NB4 (cell line): ENCODE measurements at regions not wholly inside any gene's neighbourhood (a gene's known extent, or its start where the extent isn't known, plus 50 kb on each side); places are given as distances from the start of the nearest gene placed in this dataset.

Experiments used
- DNase-seq: peaks from one replicate; pipeline ENCODE4 v3.0.0; 2010; ENCODE audit warnings: low read depth
- H3K4me3 ChIP-seq: one replicate; pipeline ENCODE4 v1.5.1; 2011; ENCODE audit warnings: mild to moderate bottlenecking, low read depth, low read length, moderate library complexity
- CTCF ChIP-seq: IDR thresholded peaks from one replicate; pipeline ENCODE4 v1.5.1; 2012; ENCODE audit warnings: low read depth, low read length
- MAX ChIP-seq: IDR thresholded peaks from 2 replicates; pipeline ENCODE4 v1.6.1; 2011; ENCODE audit warnings: low read depth, low read length
- MYC ChIP-seq: IDR thresholded peaks from 2 replicates; pipeline ENCODE4 v1.6.1; 2011; ENCODE audit warnings: low read depth, low read length
- POLR2A ChIP-seq: IDR thresholded peaks from 2 replicates; pipeline ENCODE4 v1.6.1; 2011; ENCODE audit warnings: mild to moderate bottlenecking; ENCODE audit not compliant: insufficient read length; ENCODE audit errors: extremely low read depth

- no peak overlapping the region for H3K4me3 ChIP-seq
- no peak for DNase-seq
- TF ChIP-seq MAX = no peak
- TF ChIP-seq CTCF = no peak
- no peak for TF ChIP-seq MYC
- no peak for TF ChIP-seq POLR2A
Measured at GRCh38 chr4:187586892-187587291, 408.7 kb upstream of the ZFP42 start.

GRCh38 chr4:187598196-187598595 lies 397.4 kb upstream of the ZFP42 start:
- H3K4me3 ChIP-seq = no peak overlapping the region
- no peak for DNase-seq
- TF ChIP-seq MAX (no peak), POLR2A (no peak), MYC (no peak), CTCF (no peak)

GRCh38 chr4:187602339-187603092 lies 393.1 kb upstream of the ZFP42 start:
- no peak overlapping the region for H3K4me3 ChIP-seq
- no peak for DNase-seq
- no peak for TF ChIP-seq POLR2A

GRCh38 chr4:187603093-187604025 lies 392.2 kb upstream of the ZFP42 start:
- H3K4me3 ChIP-seq = no peak overlapping the region
- TF ChIP-seq MYC (no peak), MAX (no peak), POLR2A (no peak), CTCF (no peak)
- no peak for DNase-seq

- DNase-seq = no peak
- no peak overlapping the region for H3K4me3 ChIP-seq
- TF ChIP-seq CTCF (no peak), POLR2A (no peak), MYC (no peak), MAX (no peak)
Measured at GRCh38 chr4:187604984-187605383, 390.6 kb upstream of the ZFP42 start.

GRCh38 chr4:187606581-187606980 lies 389.0 kb upstream of the ZFP42 start:
- no peak overlapping the region for H3K4me3 ChIP-seq
- peak; percentile 64 for DNase-seq
- TF ChIP-seq MYC (no peak), CTCF (peak; percentile 67), MAX (peak; percentile 59)
